HepG2 (cell line): ENCODE measurements at regions not wholly inside any gene's neighbourhood (a gene's known extent, or its start where the extent isn't known, plus 50 kb on each side); places are given as distances from the start of the nearest gene placed in this dataset.

Experiments used
- ATAC-seq: fragments of 200-7000 bp; cut with Tn5 transposase; 3 replicates; pipeline ENCODE4 v1.9.1; 2020; ENCODE audit warnings: mild to moderate bottlenecking, moderate library complexity
- BruUV-seq: library from RNA; stranded (reverse); fragments of 400-500 nt; replicated peaks from 2 replicates; lab custom pipeline; 2021; lab: Mats Ljungman, UMichigan
- CTCF ChIA-PET: fragments of 300-600 bp; formaldehyde crosslinking; extraction: SDS; loops from one replicate; lab custom pipeline; 2021; ENCODE audit warnings: low total read pairs, inconsistent platforms, low intra/inter-chr PET ratio; lab: Yijun Ruan, JAX
- POLR2A ChIA-PET: fragments of 350-600 bp; sonication (Branson Sonifier 250); formaldehyde crosslinking; loops from one replicate; lab custom pipeline; 2020; ENCODE audit warnings: antibody characterized with exemption, inconsistent platforms; lab: Yijun Ruan, JAX
- DNase-seq: peaks from one replicate; pipeline ENCODE4 v3.0.0-alpha.2; 2015; ENCODE audit warnings: low spot score
- FAIRE-seq: peaks from 3 replicates; lab custom pipeline; 2011; peaks lifted over from hg19 to GRCh38; lab: Jason Lieb, UNC
- H2AFZ ChIP-seq: one replicate; pipeline ENCODE4 v1.6.1; 2011; ENCODE audit warnings: low read length, inconsistent platforms
- H3K27ac ChIP-seq: fragments of 300-600 bp; 3 replicates; pipeline ENCODE4 v1.8.0; 2011; ENCODE audit warnings: mixed run types, mild to moderate bottlenecking, mixed read lengths, low read length, inconsistent platforms; ENCODE audit not compliant: insufficient read depth; ENCODE audit errors: extremely low read length
- H3K27me3 ChIP-seq, 2 experiments: fragments of 200-600 bp in 1 of 2; 2 replicates in 1 of 2; 3 replicates in 1 of 2; pipeline versions ENCODE4 v1.6.0 to v1.8.0; 2011; ENCODE audit warnings: low read length in 2 of 2, mild to moderate bottlenecking in 2 of 2, moderate library complexity in 2 of 2, inconsistent platforms in 1 of 2; ENCODE audit not compliant: insufficient read depth in 2 of 2, control insufficient read depth in 1 of 2
- H3K36me3 ChIP-seq, 2 experiments: fragments of 200-600 bp in 1 of 2; replicated peaks in 1 of 2; 2 replicates in 1 of 2; 3 replicates in 1 of 2; pipeline versions ENCODE4 v1.5.1 to v1.8.0; 2011; ENCODE audit warnings: low read length in 2 of 2, inconsistent platforms in 1 of 2; ENCODE audit not compliant: insufficient read depth in 2 of 2, control insufficient read depth in 1 of 2
- H3K4me1 ChIP-seq: 2 replicates; pipeline ENCODE4 v1.5.1; 2012; ENCODE audit warnings: low read length, inconsistent platforms; ENCODE audit not compliant: insufficient read depth
- H3K4me2 ChIP-seq: 2 replicates; pipeline ENCODE4 v1.6.0; 2011; ENCODE audit warnings: low read depth, low read length, inconsistent platforms
- H3K4me3 ChIP-seq, 3 experiments: fragments of 200-600 bp in 1 of 3; sonication (generic), shearing (Covaris generic) in 1 of 3; replicated peaks in 1 of 3; 2 replicates each; pipeline ENCODE4 v1.5.1; 2011 to 2016; ENCODE audit warnings: low read length in 3 of 3, inconsistent platforms in 2 of 3, low read depth in 2 of 3, mild to moderate bottlenecking in 2 of 3, control low read depth in 1 of 3, mixed read lengths in 1 of 3; ENCODE audit not compliant: insufficient read depth in 1 of 3
- H3K79me2 ChIP-seq: one replicate; pipeline ENCODE4 v1.6.1; 2011; ENCODE audit warnings: low read length, inconsistent platforms; ENCODE audit not compliant: insufficient read depth
- H3K9ac ChIP-seq: 2 replicates; pipeline ENCODE4 v1.6.0; 2011; ENCODE audit warnings: mild to moderate bottlenecking, low read depth, low read length, inconsistent platforms; ENCODE audit not compliant: insufficient read depth
- H3K9me3 ChIP-seq: 2 replicates; pipeline ENCODE4 v1.5.1; 2012; ENCODE audit warnings: mild to moderate bottlenecking, low read length
- H4K20me1 ChIP-seq: 2 replicates; pipeline ENCODE4 v1.6.0; 2011; ENCODE audit warnings: inconsistent platforms, mild to moderate bottlenecking, low read length, moderate library complexity; ENCODE audit not compliant: insufficient read depth
- CAMTA2 ChIP-seq: sonication (generic); formaldehyde crosslinking; IDR thresholded peaks from 2 replicates; pipeline ENCODE4 v1.4.0; 2020; ENCODE audit warnings: mild to moderate bottlenecking, missing genetic modification reagents, borderline replicate concordance
- GATAD2A ChIP-seq: IDR thresholded peaks from 2 replicates; pipeline ENCODE4 v1.6.1; 2016
- MZF1 ChIP-seq: sonication (generic); formaldehyde crosslinking; IDR thresholded peaks from 2 replicates; pipeline ENCODE4 v1.8.1; 2023; ENCODE audit warnings: mild to moderate bottlenecking, missing genetic modification reagents, borderline replicate concordance
- TAF15 ChIP-seq: fragments of 200-400 bp; formaldehyde crosslinking; IDR thresholded peaks from one replicate; pipeline ENCODE4 v1.6.1; 2018; ENCODE audit warnings: mild to moderate bottlenecking, low read depth, low read length; ENCODE audit not compliant: poor library complexity, severe bottlenecking
- TEAD2 ChIP-seq: sonication (generic); formaldehyde crosslinking; IDR thresholded peaks from 2 replicates; pipeline ENCODE4 v1.9.0; 2021; ENCODE audit warnings: missing genetic modification reagents
- TMF1 ChIP-seq: sonication (generic); formaldehyde crosslinking; IDR thresholded peaks from 2 replicates; pipeline ENCODE4 v1.8.1; 2022; ENCODE audit warnings: low read depth, missing genetic modification reagents
- ZBTB44 ChIP-seq: sonication (generic); formaldehyde crosslinking; IDR thresholded peaks from 2 replicates; pipeline ENCODE4 v1.4.0; 2020; ENCODE audit warnings: missing genetic modification reagents
- ZNF329 ChIP-seq: sonication (generic); formaldehyde crosslinking; IDR thresholded peaks from 2 replicates; pipeline ENCODE4 v1.9.0; 2021; ENCODE audit warnings: low read depth, mild to moderate bottlenecking, missing genetic modification reagents
- ZNF34 ChIP-seq: sonication (generic); formaldehyde crosslinking; IDR thresholded peaks from 2 replicates; pipeline ENCODE4 v1.4.0; 2020; ENCODE audit warnings: mild to moderate bottlenecking, missing genetic modification reagents, borderline replicate concordance
- ZNF468 ChIP-seq: sonication (generic); formaldehyde crosslinking; IDR thresholded peaks from 2 replicates; pipeline ENCODE4 v1.8.0; 2022; ENCODE audit warnings: mild to moderate bottlenecking, moderate library complexity, missing genetic modification reagents
- ZSCAN29 ChIP-seq: sonication (generic); formaldehyde crosslinking; conservative IDR thresholded peaks from 2 replicates; pipeline ENCODE4 v1.4.0; 2020; ENCODE audit warnings: mild to moderate bottlenecking, missing genetic modification reagents
- WGBS: methylation state at CpG from one replicate; pipeline ENCODE4 v1.1.6; 2017; ENCODE audit warnings: low lambda C conversion rate; 5-methylcytosine and 5-hydroxymethylcytosine counted together
- in situ Hi-C: cut with HindIII; loops from 2 replicates; pipeline ENCODE4 v1.10.0; 2017; ENCODE audit warnings: low pct_unique_long_range_greater_than_20kb; ENCODE audit not compliant: extremely low pct_ligation_motif_present
- intact Hi-C: fragments of 100-400 bp; cut with micrococcal nuclease; formaldehyde crosslinking; loops from one replicate; pipeline ENCODE4 v1.10.0; 2022; ENCODE audit not compliant: unreplicated experiment
- TF ChIP-seq, protein P1 (sequence below): sonication (generic); formaldehyde crosslinking; IDR thresholded peaks from 2 replicates; pipeline ENCODE4 v1.4.0; 2020; ENCODE audit warnings: missing genetic modification reagents
- TF ChIP-seq, protein P2 (sequence below): IDR thresholded peaks from 2 replicates; pipeline ENCODE4 v1.6.1; 2016; ENCODE audit warnings: low read depth

DNA sequence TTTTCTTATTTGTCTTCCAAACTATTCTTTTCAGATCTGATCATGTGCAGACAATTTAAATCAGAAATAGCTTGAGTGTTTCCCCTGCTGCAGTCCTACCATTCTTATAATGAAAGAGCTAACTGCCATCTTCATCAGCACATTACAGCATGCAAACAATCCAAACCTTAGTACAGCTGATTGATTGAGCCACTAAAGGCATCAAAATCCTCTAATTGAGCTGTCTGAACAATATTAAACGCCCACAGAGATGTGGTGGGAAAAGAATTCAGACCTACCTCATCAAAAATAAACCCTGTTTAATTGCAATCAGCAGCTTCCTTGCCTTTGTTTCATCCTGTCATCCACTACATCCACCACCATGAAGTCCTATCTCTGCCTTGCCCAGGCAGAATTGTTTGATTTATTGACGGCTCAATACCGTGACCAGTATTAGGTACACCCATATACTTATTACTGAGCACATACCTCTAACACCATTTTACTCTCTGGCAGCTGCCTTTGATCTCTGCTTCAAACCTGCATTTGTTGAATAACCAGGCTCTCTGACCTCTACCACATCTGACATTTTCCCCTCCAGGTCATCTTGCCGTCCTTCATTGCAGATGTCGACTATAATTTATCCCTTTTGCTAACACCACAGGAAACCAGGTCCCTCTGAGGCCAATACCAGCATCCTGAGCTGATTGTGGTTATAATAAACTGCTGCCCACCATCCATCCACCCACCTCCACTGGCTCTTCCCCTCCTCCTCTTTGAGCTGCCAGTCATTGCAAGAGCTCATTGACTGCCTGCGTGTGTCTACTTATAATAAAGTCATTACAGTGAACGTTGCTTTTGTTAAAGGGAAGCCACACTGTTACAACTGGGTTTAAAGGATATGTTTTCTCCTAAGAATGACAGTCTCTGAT is 78.5 kb downstream of the RBM43 start:
- no TSS peak for BruUV-seq
- FAIRE-seq (no peak), ATAC-seq (no peak), DNase-seq (no peak)
- intact Hi-C loops (no loop called here), in situ Hi-C loops (no loop called here)
- ChIA-PET CTCF (no interaction called here), POLR2A (no interaction called here)
- Histone ChIP-seq H3K36me3 (no peaks in the 10 kb centered on the region), H3K27me3 (no peaks in the 10 kb centered on the region; a peak in 1 of 5 replicates), H2AFZ (no peak overlapping the region), H3K79me2 (no peaks in the 10 kb centered on the region), H3K4me2 (no peak overlapping the region), H3K27ac (no peak overlapping the region), H3K9ac (no peak overlapping the region), H3K9me3 (no peaks in the 10 kb centered on the region), H3K4me3 (no peak overlapping the region), H3K4me1 (no peaks in the 10 kb centered on the region), H4K20me1 (no peaks in the 10 kb centered on the region)
- TF ChIP-seq ZBTB44 (CRISPR knock-in tag) (no peak), ZNF34 (CRISPR knock-in tag) (no peak), TAF15 (no peak), ZNF329 (CRISPR knock-in tag) (no peak), ZNF468 (CRISPR knock-in tag) (no peak)
- WGBS = 2% methylated on average over 7 of the region's 7 CpGs

- Histone ChIP-seq H3K27ac (no peak overlapping the region), H3K9me3 (no peaks in the 10 kb centered on the region), H3K27me3 (no peaks in the 10 kb centered on the region; a peak in 1 of 5 replicates), H4K20me1 (no peaks in the 10 kb centered on the region), H3K4me1 (no peaks in the 10 kb centered on the region), H3K9ac (no peak overlapping the region), H3K79me2 (no peaks in the 10 kb centered on the region), H3K4me2 (no peak overlapping the region), H2AFZ (no peak overlapping the region), H3K4me3 (no peak overlapping the region), H3K36me3 (no peaks in the 10 kb centered on the region)
- ChIA-PET POLR2A (no interaction called here), CTCF (no interaction called here)
- 4% methylated on average over 3 of the region's 3 CpGs for WGBS
- ATAC-seq (no peak), FAIRE-seq (no peak), DNase-seq (no peak)
- in situ Hi-C loops (no loop called here), intact Hi-C loops (no loop called here)
- BruUV-seq = no TSS peak
- TF ChIP-seq GATAD2A (CRISPR knock-in tag) (no peak), CAMTA2 (CRISPR knock-in tag) (no peak), MZF1 (CRISPR knock-in tag) (no peak), ZSCAN29 (CRISPR knock-in tag) (no peak), TEAD2 (CRISPR knock-in tag) (no peak), TMF1 (CRISPR knock-in tag) (no peak)
- TF ChIP-seq, protein P1, sequence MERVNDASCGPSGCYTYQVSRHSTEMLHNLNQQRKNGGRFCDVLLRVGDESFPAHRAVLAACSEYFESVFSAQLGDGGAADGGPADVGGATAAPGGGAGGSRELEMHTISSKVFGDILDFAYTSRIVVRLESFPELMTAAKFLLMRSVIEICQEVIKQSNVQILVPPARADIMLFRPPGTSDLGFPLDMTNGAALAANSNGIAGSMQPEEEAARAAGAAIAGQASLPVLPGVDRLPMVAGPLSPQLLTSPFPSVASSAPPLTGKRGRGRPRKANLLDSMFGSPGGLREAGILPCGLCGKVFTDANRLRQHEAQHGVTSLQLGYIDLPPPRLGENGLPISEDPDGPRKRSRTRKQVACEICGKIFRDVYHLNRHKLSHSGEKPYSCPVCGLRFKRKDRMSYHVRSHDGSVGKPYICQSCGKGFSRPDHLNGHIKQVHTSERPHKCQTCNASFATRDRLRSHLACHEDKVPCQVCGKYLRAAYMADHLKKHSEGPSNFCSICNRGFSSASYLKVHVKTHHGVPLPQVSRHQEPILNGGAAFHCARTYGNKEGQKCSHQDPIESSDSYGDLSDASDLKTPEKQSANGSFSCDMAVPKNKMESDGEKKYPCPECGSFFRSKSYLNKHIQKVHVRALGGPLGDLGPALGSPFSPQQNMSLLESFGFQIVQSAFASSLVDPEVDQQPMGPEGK = no peak
- TF ChIP-seq, protein P2, sequence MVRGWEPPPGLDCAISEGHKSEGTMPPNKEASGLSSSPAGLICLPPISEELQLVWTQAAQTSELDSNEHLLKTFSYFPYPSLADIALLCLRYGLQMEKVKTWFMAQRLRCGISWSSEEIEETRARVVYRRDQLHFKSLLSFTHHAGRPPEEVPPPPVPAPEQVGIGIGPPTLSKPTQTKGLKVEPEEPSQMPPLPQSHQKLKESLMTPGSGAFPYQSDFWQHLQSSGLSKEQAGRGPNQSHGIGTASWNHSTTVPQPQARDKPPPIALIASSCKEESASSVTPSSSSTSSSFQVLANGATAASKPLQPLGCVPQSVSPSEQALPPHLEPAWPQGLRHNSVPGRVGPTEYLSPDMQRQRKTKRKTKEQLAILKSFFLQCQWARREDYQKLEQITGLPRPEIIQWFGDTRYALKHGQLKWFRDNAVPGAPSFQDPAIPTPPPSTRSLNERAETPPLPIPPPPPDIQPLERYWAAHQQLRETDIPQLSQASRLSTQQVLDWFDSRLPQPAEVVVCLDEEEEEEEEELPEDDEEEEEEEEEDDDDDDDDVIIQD = no peak
These were observed 79.3 kb downstream of the RBM43 start for GRCh38 chr2:151182396-151182795.
